ENCODE measurements at regions not wholly inside any gene's neighbourhood (a gene's known extent, or its start where the extent isn't known, plus 50 kb on each side); places are given as distances from the start of the nearest gene placed in this dataset.

GRCh38 chr7:35474100-35474499, 220.2 kb upstream of the TBX20 start:
- H3K27ac Mint-ChIP-seq: no peak overlapping the region
- intact Hi-C loops (cut with micrococcal nuclease): no loop called here
- Histone ChIP-seq H3K36me3 (ENCODE audit: control insufficient read depth, insufficient read depth, low read length) (no peaks in the 10 kb centered on the region), H3K27ac (ENCODE audit: low read length) (no peak overlapping the region), H3K27me3 (ENCODE audit: control insufficient read depth, insufficient read depth, low read length) (peaks cover 3% of the 10 kb centered on the region), H3K4me1 (ENCODE audit: control insufficient read depth, insufficient read depth, low read length) (no peaks in the 10 kb centered on the region), H3K4me3 (ENCODE audit: low read length) (no peak overlapping the region), H3K9me3 (ENCODE audit: control insufficient read depth, insufficient read depth, low read length) (peaks cover 5% of the 10 kb centered on the region)
- DNase-seq: no peak
- no peak for TF ChIP-seq CTCF (IDR thresholded peaks at IDR 0.05)
- peaks cover 2 to 3% of the 10 kb centered on the region in 2 donors for H3K9me3 Mint-ChIP-seq
- peaks cover 16% of the 10 kb centered on the region for H3K36me3 Mint-ChIP-seq
- peaks cover 34 to 59% of the 10 kb centered on the region in 2 donors for H3K27me3 Mint-ChIP-seq (ENCODE audit: low read depth in 2 of 2)
- 60% methylated on average over 1 of the region's 1 CpG for WGBS (ENCODE audit: insufficient coverage)
- no peak overlapping the region for H3K4me3 Mint-ChIP-seq
- no peaks in the 10 kb centered on the region for H3K4me1 Mint-ChIP-seq
- ATAC-seq: no peak

GRCh38 chr7:35468606-35469005, 214.7 kb upstream of the TBX20 start:
- TF ChIP-seq CTCF (IDR thresholded peaks at IDR 0.05): no peak
- Mint-ChIP-seq H3K27ac (no peak overlapping the region), H3K4me3 (no peak overlapping the region), H3K9me3 (no peaks in the 10 kb centered on the region), H3K4me1 (no peaks in the 10 kb centered on the region), H3K36me3 (no peaks in the 10 kb centered on the region), H3K27me3 (ENCODE audit: low read depth in 2 of 2) (peaks cover 9 to 41% of the 10 kb centered on the region in 2 donors)
- intact Hi-C loops (cut with micrococcal nuclease): no loop called here
- WGBS (ENCODE audit: insufficient coverage): 74% methylated on average over 4 of the region's 5 CpGs
- H3K4me3 ChIP-seq (ENCODE audit: low read length): no peak overlapping the region
- ATAC-seq (no peak), DNase-seq (no peak)
- H3K27me3 ChIP-seq (ENCODE audit: control insufficient read depth, insufficient read depth, low read length): peaks cover 4% of the 10 kb centered on the region
- no peak overlapping the region for H3K27ac ChIP-seq (ENCODE audit: low read length)
- no peaks in the 10 kb centered on the region for H3K36me3 ChIP-seq (ENCODE audit: control insufficient read depth, insufficient read depth, low read length)
- H3K4me1 ChIP-seq (ENCODE audit: control insufficient read depth, insufficient read depth, low read length): no peaks in the 10 kb centered on the region
- no peaks in the 10 kb centered on the region for H3K9me3 ChIP-seq (ENCODE audit: control insufficient read depth, insufficient read depth, low read length)

- WGBS (ENCODE audit: insufficient coverage): 72% methylated on average over 3 of the region's 3 CpGs
- intact Hi-C loops (cut with micrococcal nuclease): no loop called here
- peaks cover 9 to 41% of the 10 kb centered on the region in 2 donors for H3K27me3 Mint-ChIP-seq (ENCODE audit: low read depth in 2 of 2)
- H3K4me1 ChIP-seq (ENCODE audit: control insufficient read depth, insufficient read depth, low read length): no peaks in the 10 kb centered on the region
- H3K27me3 ChIP-seq (ENCODE audit: control insufficient read depth, insufficient read depth, low read length): peaks cover 4% of the 10 kb centered on the region
- no peaks in the 10 kb centered on the region for H3K9me3 ChIP-seq (ENCODE audit: control insufficient read depth, insufficient read depth, low read length)
- no peak for TF ChIP-seq CTCF (IDR thresholded peaks at IDR 0.05)
- H3K36me3 Mint-ChIP-seq: no peaks in the 10 kb centered on the region
- H3K27ac ChIP-seq (ENCODE audit: low read length): no peak overlapping the region
- H3K4me3 Mint-ChIP-seq: no peak overlapping the region
- H3K4me3 ChIP-seq (ENCODE audit: low read length): no peak overlapping the region
- no peak overlapping the region for H3K27ac Mint-ChIP-seq
- ATAC-seq (no peak), DNase-seq (no peak)
- H3K4me1 Mint-ChIP-seq: no peaks in the 10 kb centered on the region
- H3K9me3 Mint-ChIP-seq: peaks cover 0 to 2% of the 10 kb centered on the region in 2 donors
- no peaks in the 10 kb centered on the region for H3K36me3 ChIP-seq (ENCODE audit: control insufficient read depth, insufficient read depth, low read length)
Observed at GRCh38 chr7:35467456-35467978, 213.6 kb upstream of the TBX20 start.

GRCh38 chr7:35465791-35466336, 212.0 kb upstream of the TBX20 start:
- no peak overlapping the region for H3K4me3 Mint-ChIP-seq
- intact Hi-C loops (cut with micrococcal nuclease): no loop called here
- H3K27me3 ChIP-seq (ENCODE audit: control insufficient read depth, insufficient read depth, low read length): peaks cover 2% of the 10 kb centered on the region
- no peaks in the 10 kb centered on the region for H3K4me1 Mint-ChIP-seq
- 83% methylated on average over 18 of the region's 18 CpGs for WGBS (ENCODE audit: insufficient coverage)
- H3K27me3 Mint-ChIP-seq (ENCODE audit: low read depth in 2 of 2): peaks cover 13 to 41% of the 10 kb centered on the region in 2 donors
- DNase-seq (no peak), ATAC-seq (no peak)
- no peaks in the 10 kb centered on the region for H3K36me3 Mint-ChIP-seq
- no peak for TF ChIP-seq CTCF (IDR thresholded peaks at IDR 0.05)
- no peak overlapping the region for H3K4me3 ChIP-seq (ENCODE audit: low read length)
- no peaks in the 10 kb centered on the region for H3K4me1 ChIP-seq (ENCODE audit: control insufficient read depth, insufficient read depth, low read length)
- peaks cover 0 to 2% of the 10 kb centered on the region in 2 donors for H3K9me3 Mint-ChIP-seq
- no peaks in the 10 kb centered on the region for H3K36me3 ChIP-seq (ENCODE audit: control insufficient read depth, insufficient read depth, low read length)
- no peak overlapping the region for H3K27ac Mint-ChIP-seq
- no peaks in the 10 kb centered on the region for H3K9me3 ChIP-seq (ENCODE audit: control insufficient read depth, insufficient read depth, low read length)
- H3K27ac ChIP-seq (ENCODE audit: low read length): no peak overlapping the region
